SW480 (cell line): ENCODE measurements at regions not wholly inside any gene's neighbourhood (a gene's known extent, or its start where the extent isn't known, plus 50 kb on each side); places are given as distances from the start of the nearest gene placed in this dataset.

Source experiments
- DNase-seq: peaks from one replicate; pipeline ENCODE4 v3.0.0-alpha.2; 2016; ENCODE audit warnings: low spot score

GRCh38 chr14:32022938-32023466 is 54.1 kb upstream of the ARHGAP5 start:
- no peak for DNase-seq

- DNase-seq, result no peak
Measured at GRCh38 chr14:32023540-32023939, 53.6 kb upstream of the ARHGAP5 start.

DNA sequence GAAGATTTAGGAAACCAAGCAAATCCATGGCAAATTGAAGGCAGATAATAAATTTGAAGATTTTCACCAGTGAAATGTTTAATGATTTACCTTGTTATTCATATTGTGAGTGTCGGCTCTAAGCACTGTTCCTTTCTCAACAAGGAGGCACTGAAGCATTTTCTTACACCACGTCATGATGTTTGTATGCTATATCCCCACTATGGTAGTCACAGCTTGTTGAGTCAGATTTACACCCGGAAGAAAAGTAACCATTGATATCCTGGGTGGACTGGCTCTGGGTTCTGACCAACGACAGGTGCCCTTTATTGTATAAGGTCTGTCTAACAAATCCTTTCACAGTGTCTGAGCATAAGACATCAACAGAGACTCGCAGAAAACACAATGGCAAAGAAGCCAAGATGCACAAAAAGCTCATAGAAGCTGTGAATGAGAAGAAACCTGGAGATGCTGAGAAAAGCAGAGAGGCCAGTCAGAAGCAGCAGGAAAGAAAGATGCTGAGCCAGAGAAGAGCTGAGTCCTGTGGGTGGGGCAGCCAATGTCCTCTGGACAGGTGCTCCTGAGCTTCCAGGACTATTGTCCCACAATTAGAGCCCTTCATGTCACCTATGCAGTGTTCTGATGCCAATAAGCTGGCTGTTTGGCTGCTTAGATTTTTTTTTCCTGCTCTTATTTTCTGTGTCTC is 49.7 kb upstream of the ARHGAP5 start:
- no peak for DNase-seq
